GM21390 (cell line): ENCODE measurements at regions not wholly inside any gene's neighbourhood (a gene's known extent, or its start where the extent isn't known, plus 50 kb on each side); places are given as distances from the start of the nearest gene placed in this dataset.
"Not testable (repeated sequence)": the region's sequence is repeated elsewhere in the genome, so short reads cannot be mapped to it uniquely, and the experiment has no call there.

Experiments
- ATAC-seq: cut with Tn5 transposase; IDR thresholded peaks from one replicate; pipeline ENCODE4 v1.9.1; 2021; ENCODE audit not compliant: unreplicated experiment

GRCh38 chr2:41031282-41031681 is 579.4 kb upstream of the SLC8A1 start:
- no peak for ATAC-seq

- no peak for ATAC-seq
Measured at GRCh38 chr2:41032715-41033114, 580.8 kb upstream of the SLC8A1 start.

- no peak for ATAC-seq
Measured at GRCh38 chr2:41033127-41033526, 581.2 kb upstream of the SLC8A1 start.

- ATAC-seq = no peak
Measured at GRCh38 chr2:41038408-41038807, 586.5 kb upstream of the SLC8A1 start.

- ATAC-seq = not testable (repeated sequence)
Measured at GRCh38 chr2:41039750-41040149, 587.9 kb upstream of the SLC8A1 start.

GRCh38 chr2:41040782-41041520 is 589.1 kb upstream of the SLC8A1 start:
- ATAC-seq = no peak

- ATAC-seq = no peak
Measured at GRCh38 chr2:41042343-41042742, 590.5 kb upstream of the SLC8A1 start.

GRCh38 chr2:41061356-41061755 is 609.5 kb upstream of the SLC8A1 start:
- no peak for ATAC-seq

- ATAC-seq = no peak
Measured at GRCh38 chr2:41062336-41062735, 610.4 kb upstream of the SLC8A1 start.

- no peak for ATAC-seq
Measured at GRCh38 chr2:41066168-41066567, 614.3 kb upstream of the SLC8A1 start.

- no peak for ATAC-seq
Measured at GRCh38 chr2:41068740-41069139, 616.9 kb upstream of the SLC8A1 start.

GRCh38 chr2:41078341-41078740 is 626.5 kb upstream of the SLC8A1 start:
- no peak for ATAC-seq

- ATAC-seq = no peak
Measured at GRCh38 chr2:41079011-41079410, 627.1 kb upstream of the SLC8A1 start.

GRCh38 chr2:41084321-41084720 is 632.4 kb upstream of the SLC8A1 start:
- no peak for ATAC-seq

GRCh38 chr2:41087946-41088345 is 636.1 kb upstream of the SLC8A1 start:
- no peak for ATAC-seq

GRCh38 chr2:41101281-41101680 is 649.4 kb upstream of the SLC8A1 start:
- ATAC-seq = no peak

- ATAC-seq = no peak
Measured at GRCh38 chr2:41109744-41110143, 657.9 kb upstream of the SLC8A1 start.

GRCh38 chr2:41111836-41112627 is 660.1 kb upstream of the SLC8A1 start:
- no peak for ATAC-seq

GRCh38 chr2:41116106-41116797 is 664.4 kb upstream of the SLC8A1 start:
- ATAC-seq = no peak

- no peak for ATAC-seq
Measured at GRCh38 chr2:41119489-41119888, 667.6 kb upstream of the SLC8A1 start.

GRCh38 chr2:41123341-41123740 is 671.5 kb upstream of the SLC8A1 start:
- ATAC-seq = no peak

- no peak for ATAC-seq
Measured at GRCh38 chr2:41127351-41127750, 675.5 kb upstream of the SLC8A1 start.
